ENCODE measurements at regions not wholly inside any gene's neighbourhood (a gene's known extent, or its start where the extent isn't known, plus 50 kb on each side); places are given as distances from the start of the nearest gene placed in this dataset.

- no peak for DNase-seq (ENCODE audit: low read depth, low spot score)
- Histone ChIP-seq H3K27me3 (ENCODE audit: control insufficient read depth, insufficient read depth, low read length) (peaks cover 18% of the 10 kb centered on the region), H3K4me3 (ENCODE audit: low read depth, low read length) (no peak overlapping the region), H3K27ac (ENCODE audit: low read depth, low read length) (no peak overlapping the region), H3K9me3 (ENCODE audit: control insufficient read depth, insufficient read depth, low read length) (no peaks in the 10 kb centered on the region)
- POLR2A ChIA-PET, result interaction anchor here (0.9 kb wide), 1 partner anchor 23 kb away, joined by 4 read pairs; no protein-coding TSS in a partner anchor
- TF ChIP-seq CTCF (IDR thresholded peaks at IDR 0.05; ENCODE audit: low read depth, low read length), result no peak
- CTCF ChIA-PET, result interaction anchor here (1.1 kb wide), 1 partner anchor 60 kb away, joined by 3 read pairs; no protein-coding TSS in a partner anchor
These were observed 236.4 kb downstream of the UACA start for GRCh38 chr15:70526974-70527325.

- no peak for DNase-seq (ENCODE audit: low read depth, low spot score)
- no peak overlapping the region for H3K4me3 ChIP-seq (ENCODE audit: low read depth, low read length)
- H3K27ac ChIP-seq (ENCODE audit: low read depth, low read length), result no peak overlapping the region
- peaks cover 18% of the 10 kb centered on the region for H3K27me3 ChIP-seq (ENCODE audit: control insufficient read depth, insufficient read depth, low read length)
- POLR2A ChIA-PET, result interaction anchor here (0.9 kb wide), 1 partner anchor 22 kb away, joined by 4 read pairs; no protein-coding TSS in a partner anchor
- TF ChIP-seq CTCF (IDR thresholded peaks at IDR 0.05; ENCODE audit: low read depth, low read length), result no peak
- no peaks in the 10 kb centered on the region for H3K9me3 ChIP-seq (ENCODE audit: control insufficient read depth, insufficient read depth, low read length)
- CTCF ChIA-PET, result interaction anchor here (1.1 kb wide), 1 partner anchor 59 kb away, joined by 3 read pairs; no protein-coding TSS in a partner anchor
These were observed 237.0 kb downstream of the UACA start for GRCh38 chr15:70526221-70526973.

- ChIA-PET POLR2A (no interaction called here), CTCF (no interaction called here)
- no peak for DNase-seq (ENCODE audit: low read depth, low spot score)
- no peak for TF ChIP-seq CTCF (IDR thresholded peaks at IDR 0.05; ENCODE audit: low read depth, low read length)
- H3K4me3 ChIP-seq (ENCODE audit: low read depth, low read length), result no peak overlapping the region
- peaks cover 21% of the 10 kb centered on the region for H3K27me3 ChIP-seq (ENCODE audit: control insufficient read depth, insufficient read depth, low read length)
- H3K9me3 ChIP-seq (ENCODE audit: control insufficient read depth, insufficient read depth, low read length), result no peaks in the 10 kb centered on the region
- no peak overlapping the region for H3K27ac ChIP-seq (ENCODE audit: low read depth, low read length)
These were observed 237.8 kb downstream of the UACA start for GRCh38 chr15:70525551-70525950.

- no peak for TF ChIP-seq CTCF (IDR thresholded peaks at IDR 0.05; ENCODE audit: low read depth, low read length)
- no peaks in the 10 kb centered on the region for H3K9me3 ChIP-seq (ENCODE audit: control insufficient read depth, insufficient read depth, low read length)
- CTCF ChIA-PET, result no interaction called here
- POLR2A ChIA-PET, result no interaction called here
- no peak for DNase-seq (ENCODE audit: low read depth, low spot score)
- H3K27ac ChIP-seq (ENCODE audit: low read depth, low read length), result no peak overlapping the region
- peaks cover 28% of the 10 kb centered on the region for H3K27me3 ChIP-seq (ENCODE audit: control insufficient read depth, insufficient read depth, low read length)
- no peak overlapping the region for H3K4me3 ChIP-seq (ENCODE audit: low read depth, low read length)
These were observed 238.9 kb downstream of the UACA start for GRCh38 chr15:70524470-70524869.

GRCh38 chr15:70523616-70524015 lies 239.7 kb downstream of the UACA start:
- ChIA-PET CTCF (interaction anchor here (1.1 kb wide), 1 partner anchor 62 kb away, joined by 3 read pairs; no protein-coding TSS in a partner anchor), POLR2A (no interaction called here)
- Histone ChIP-seq H3K9me3 (ENCODE audit: control insufficient read depth, insufficient read depth, low read length) (no peaks in the 10 kb centered on the region), H3K27me3 (ENCODE audit: control insufficient read depth, insufficient read depth, low read length) (peaks cover 36% of the 10 kb centered on the region), H3K4me3 (ENCODE audit: low read depth, low read length) (no peak overlapping the region), H3K27ac (ENCODE audit: low read depth, low read length) (no peak overlapping the region)
- DNase-seq (ENCODE audit: low read depth, low spot score), result no peak
- no peak for TF ChIP-seq CTCF (IDR thresholded peaks at IDR 0.05; ENCODE audit: low read depth, low read length)

All from AG04450 (cell line).